Effector memory CD8-positive, alpha-beta T cell (primary cell): ENCODE measurements at regions not wholly inside any gene's neighbourhood (a gene's known extent, or its start where the extent isn't known, plus 50 kb on each side); places are given as distances from the start of the nearest gene placed in this dataset.

Experiments used
- ATAC-seq: fragments of 150-1000 bp; cut with Tn5 transposase; replicated peaks from 2 replicates; pipeline ENCODE4 v1.10.0; 2021; ENCODE audit warnings: mild to moderate bottlenecking, moderate library complexity
- DNase-seq, 3 experiments: peaks; one replicate each; pipeline ENCODE4 v3.0.0; 2021
- H3K27ac Mint-ChIP-seq, 2 donors: one replicate each; pipeline ENCODE4 v1.8.0; 2022; ENCODE audit warnings: mild to moderate bottlenecking in 2 of 2, mixed read lengths in 2 of 2, moderate library complexity in 2 of 2
- H3K27me3 Mint-ChIP-seq, 2 donors: one replicate each; pipeline ENCODE4 v1.8.0; 2022; ENCODE audit warnings: mixed read lengths in 2 of 2
- H3K36me3 Mint-ChIP-seq: one replicate; pipeline ENCODE4 v1.8.0; 2022; ENCODE audit warnings: mild to moderate bottlenecking, moderate library complexity, mixed read lengths; ENCODE audit not compliant: insufficient read depth
- H3K4me1 Mint-ChIP-seq, 2 donors: one replicate each; pipeline ENCODE4 v1.8.0; 2022; ENCODE audit warnings: low read depth in 2 of 2, mixed read lengths in 2 of 2
- H3K4me3 Mint-ChIP-seq, 2 donors: one replicate each; pipeline ENCODE4 v1.8.0; 2022; ENCODE audit warnings: mild to moderate bottlenecking in 2 of 2, mixed read lengths in 2 of 2, moderate library complexity in 2 of 2
- H3K9me3 Mint-ChIP-seq, 2 donors: one replicate each; pipeline ENCODE4 v1.8.0; 2022; ENCODE audit warnings: mixed read lengths in 2 of 2

GRCh38 chr3:21801631-21802030, 50.6 kb upstream of the ZNF385D start:
- H3K27me3 Mint-ChIP-seq = no peaks in the 10 kb centered on the region
- H3K4me1 Mint-ChIP-seq = no peaks in the 10 kb centered on the region
- no peaks in the 10 kb centered on the region for H3K36me3 Mint-ChIP-seq
- no peak overlapping the region for H3K27ac Mint-ChIP-seq
- no peak overlapping the region for H3K4me3 Mint-ChIP-seq
- ATAC-seq (no peak), DNase-seq (no peak)
- peaks cover 8 to 24% of the 10 kb centered on the region in 2 donors for H3K9me3 Mint-ChIP-seq

GRCh38 chr3:21803604-21804003, 52.6 kb upstream of the ZNF385D start:
- Mint-ChIP-seq H3K4me1 (no peaks in the 10 kb centered on the region), H3K27me3 (no peaks in the 10 kb centered on the region), H3K4me3 (no peak overlapping the region), H3K9me3 (peaks cover 8 to 12% of the 10 kb centered on the region in 2 donors), H3K27ac (no peak overlapping the region), H3K36me3 (no peaks in the 10 kb centered on the region)
- DNase-seq (no peak), ATAC-seq (no peak)

- no peak overlapping the region for H3K27ac Mint-ChIP-seq
Measured at GRCh38 chr3:21804330-21804729, 53.3 kb upstream of the ZNF385D start.

GRCh38 chr3:21806733-21807132, 55.7 kb upstream of the ZNF385D start:
- Mint-ChIP-seq H3K27ac (no peak overlapping the region), H3K4me3 (no peak overlapping the region), H3K4me1 (no peaks in the 10 kb centered on the region), H3K27me3 (no peaks in the 10 kb centered on the region), H3K36me3 (no peaks in the 10 kb centered on the region), H3K9me3 (peaks cover 6 to 7% of the 10 kb centered on the region in 2 donors)
- no peak for ATAC-seq
- no peak for DNase-seq

More at GRCh38 chr3:21804330-21804729, 53.3 kb upstream of the ZNF385D start:
- H3K9me3 Mint-ChIP-seq = peaks cover 6 to 7% of the 10 kb centered on the region in 2 donors
- no peak overlapping the region for H3K4me3 Mint-ChIP-seq
- DNase-seq (no peak), ATAC-seq (no peak)
- no peaks in the 10 kb centered on the region for H3K36me3 Mint-ChIP-seq
- no peaks in the 10 kb centered on the region for H3K4me1 Mint-ChIP-seq
- H3K27me3 Mint-ChIP-seq = no peaks in the 10 kb centered on the region

GRCh38 chr3:21825684-21826083, 74.7 kb upstream of the ZNF385D start:
- H3K9me3 Mint-ChIP-seq = peaks cover 12 to 15% of the 10 kb centered on the region in 2 donors
- no peak overlapping the region for H3K4me3 Mint-ChIP-seq
- H3K4me1 Mint-ChIP-seq = no peaks in the 10 kb centered on the region
- H3K27ac Mint-ChIP-seq = no peak overlapping the region
- ATAC-seq = no peak
- no peak for DNase-seq
- no peaks in the 10 kb centered on the region for H3K36me3 Mint-ChIP-seq
- no peaks in the 10 kb centered on the region for H3K27me3 Mint-ChIP-seq

GRCh38 chr3:21826416-21826815, 75.4 kb upstream of the ZNF385D start:
- no peaks in the 10 kb centered on the region for H3K36me3 Mint-ChIP-seq
- no peaks in the 10 kb centered on the region for H3K27me3 Mint-ChIP-seq
- H3K4me1 Mint-ChIP-seq = no peaks in the 10 kb centered on the region
- ATAC-seq (no peak), DNase-seq (no peak)
- H3K4me3 Mint-ChIP-seq = no peak overlapping the region
- no peak overlapping the region for H3K27ac Mint-ChIP-seq
- peaks cover 12 to 15% of the 10 kb centered on the region in 2 donors for H3K9me3 Mint-ChIP-seq

GRCh38 chr3:21830541-21830940, 79.5 kb upstream of the ZNF385D start:
- no peak overlapping the region for H3K27ac Mint-ChIP-seq
- ATAC-seq (no peak), DNase-seq (no peak)
- H3K9me3 Mint-ChIP-seq = peaks cover 0 to 13% of the 10 kb centered on the region in 2 donors
- H3K27me3 Mint-ChIP-seq = no peaks in the 10 kb centered on the region
- H3K4me1 Mint-ChIP-seq = no peaks in the 10 kb centered on the region
- H3K4me3 Mint-ChIP-seq = no peak overlapping the region
- H3K36me3 Mint-ChIP-seq = no peaks in the 10 kb centered on the region

GRCh38 chr3:21835264-21835663, 84.3 kb upstream of the ZNF385D start:
- H3K36me3 Mint-ChIP-seq = no peaks in the 10 kb centered on the region
- ATAC-seq (no peak), DNase-seq (no peak)
- peaks cover 5 to 8% of the 10 kb centered on the region in 2 donors for H3K9me3 Mint-ChIP-seq
- H3K4me1 Mint-ChIP-seq = no peaks in the 10 kb centered on the region
- no peaks in the 10 kb centered on the region for H3K27me3 Mint-ChIP-seq
- no peak overlapping the region for H3K27ac Mint-ChIP-seq
- H3K4me3 Mint-ChIP-seq = no peak overlapping the region

- Mint-ChIP-seq H3K27me3 (no peaks in the 10 kb centered on the region), H3K4me1 (no peaks in the 10 kb centered on the region), H3K36me3 (no peaks in the 10 kb centered on the region), H3K27ac (no peak overlapping the region), H3K4me3 (no peak overlapping the region), H3K9me3 (peaks cover 5 to 8% of the 10 kb centered on the region in 2 donors)
- ATAC-seq = no peak
- no peak for DNase-seq
Measured at GRCh38 chr3:21836227-21836626, 85.2 kb upstream of the ZNF385D start.

GRCh38 chr3:21839176-21839575, 88.2 kb upstream of the ZNF385D start:
- Mint-ChIP-seq H3K4me3 (no peak overlapping the region), H3K9me3 (peaks cover 7 to 8% of the 10 kb centered on the region in 2 donors), H3K36me3 (no peaks in the 10 kb centered on the region), H3K4me1 (no peaks in the 10 kb centered on the region), H3K27me3 (no peaks in the 10 kb centered on the region), H3K27ac (no peak overlapping the region)
- no peak for ATAC-seq
- DNase-seq = no peak

GRCh38 chr3:21839592-21839991, 88.6 kb upstream of the ZNF385D start:
- Mint-ChIP-seq H3K36me3 (no peaks in the 10 kb centered on the region), H3K27me3 (no peaks in the 10 kb centered on the region), H3K9me3 (peaks cover 7 to 8% of the 10 kb centered on the region in 2 donors), H3K4me3 (no peak overlapping the region), H3K27ac (no peak overlapping the region), H3K4me1 (no peaks in the 10 kb centered on the region)
- ATAC-seq = no peak
- no peak for DNase-seq

- no peaks in the 10 kb centered on the region for H3K27me3 Mint-ChIP-seq
- DNase-seq = no peak
Measured at GRCh38 chr3:21847005-21847404, 96.0 kb upstream of the ZNF385D start.

GRCh38 chr3:21859124-21860081, 108.4 kb upstream of the ZNF385D start:
- DNase-seq = no peak
- no peak for ATAC-seq
- Mint-ChIP-seq H3K9me3 (peaks cover 11 to 17% of the 10 kb centered on the region in 2 donors), H3K4me1 (no peaks in the 10 kb centered on the region), H3K4me3 (no peak overlapping the region), H3K36me3 (no peaks in the 10 kb centered on the region), H3K27ac (no peak overlapping the region), H3K27me3 (no peaks in the 10 kb centered on the region)

More at GRCh38 chr3:21847005-21847404, 96.0 kb upstream of the ZNF385D start:
- Mint-ChIP-seq H3K4me1 (no peaks in the 10 kb centered on the region), H3K27ac (no peak overlapping the region), H3K4me3 (no peak overlapping the region), H3K9me3 (peaks cover 3 to 9% of the 10 kb centered on the region in 2 donors), H3K36me3 (no peaks in the 10 kb centered on the region)
- ATAC-seq = no peak

- peaks cover 11 to 17% of the 10 kb centered on the region in 2 donors for H3K9me3 Mint-ChIP-seq
- no peaks in the 10 kb centered on the region for H3K4me1 Mint-ChIP-seq
- H3K36me3 Mint-ChIP-seq = no peaks in the 10 kb centered on the region
- no peaks in the 10 kb centered on the region for H3K27me3 Mint-ChIP-seq
- no peak for ATAC-seq
- no peak overlapping the region for H3K27ac Mint-ChIP-seq
- no peak overlapping the region for H3K4me3 Mint-ChIP-seq
- DNase-seq = no peak
Measured at GRCh38 chr3:21860082-21860475, 109.1 kb upstream of the ZNF385D start.
